Uterus (tissue), 2 donors: ENCODE measurements at regions not wholly inside any gene's neighbourhood (a gene's known extent, or its start where the extent isn't known, plus 50 kb on each side); places are given as distances from the start of the nearest gene placed in this dataset.

Experiments
- CTCF ChIP-seq, 4 experiments: fragments of 200-600 bp in 2 of 4; fragments of 450-650 bp in 2 of 4; sonication (generic) in 2 of 4; IDR thresholded peaks; one replicate each; pipeline ENCODE4 v1.5.1; 2016 to 2019; ENCODE audit warnings: antibody characterized with exemption in 4 of 4, mild to moderate bottlenecking in 2 of 4, moderate library complexity in 1 of 4
- POLR2A ChIP-seq, 2 donors: fragments of 450-650 bp; IDR thresholded peaks; one replicate each; pipeline ENCODE4 v1.6.1; 2016; ENCODE audit warnings: antibody characterized with exemption in 2 of 2, mild to moderate bottlenecking in 1 of 2, moderate library complexity in 1 of 2

- TF ChIP-seq CTCF (IDR thresholded peaks at IDR 0.05), result no peak
- no peak for TF ChIP-seq POLR2A (IDR thresholded peaks at IDR 0.05)
Observed at GRCh38 chr4:79695848-79696247, 287.8 kb upstream of the GK2 start.
